KMS-11 (cell line): ENCODE measurements at regions not wholly inside any gene's neighbourhood (a gene's known extent, or its start where the extent isn't known, plus 50 kb on each side); places are given as distances from the start of the nearest gene placed in this dataset.

Experiments used
- H2AFZ ChIP-seq: fragments of 200-600 bp; sonication (generic); 2 replicates; pipeline ENCODE4 v1.6.1; 2016; ENCODE audit warnings: antibody characterized with exemption, mixed run types, low read depth
- H3K27ac ChIP-seq: fragments of 200-600 bp; sonication (generic); 2 replicates; pipeline ENCODE4 v1.6.1; 2016; ENCODE audit warnings: mild to moderate bottlenecking, mixed run types
- H3K27me3 ChIP-seq: fragments of 200-600 bp; sonication (generic); 2 replicates; pipeline ENCODE4 v1.6.1; 2017; ENCODE audit warnings: mild to moderate bottlenecking, low read depth, mixed run types, moderate library complexity; ENCODE audit not compliant: insufficient read depth
- H3K36me3 ChIP-seq: fragments of 200-600 bp; sonication (generic); 2 replicates; pipeline ENCODE4 v1.6.1; 2017; ENCODE audit warnings: mild to moderate bottlenecking, mixed run types; ENCODE audit not compliant: insufficient read depth
- H3K4me1 ChIP-seq: fragments of 200-600 bp; sonication (generic); 2 replicates; pipeline ENCODE4 v1.6.1; 2016; ENCODE audit warnings: mild to moderate bottlenecking, low read depth, mixed run types; ENCODE audit not compliant: poor library complexity, severe bottlenecking
- H3K4me2 ChIP-seq: fragments of 200-600 bp; sonication (generic); 2 replicates; pipeline ENCODE4 v1.7.0; 2016; ENCODE audit warnings: mild to moderate bottlenecking, mixed run types
- H3K4me3 ChIP-seq: fragments of 200-600 bp; sonication (generic); IDR thresholded peaks from 2 replicates; pipeline ENCODE4 v1.6.1; 2017; ENCODE audit warnings: low read depth, low read length, mixed read lengths; ENCODE audit not compliant: insufficient read depth
- H3K79me2 ChIP-seq: fragments of 200-600 bp; sonication (generic); 2 replicates; pipeline ENCODE4 v1.6.1; 2016; ENCODE audit warnings: low read depth, mixed run types; ENCODE audit not compliant: insufficient read depth
- H3K9ac ChIP-seq: fragments of 200-600 bp; sonication (generic); 2 replicates; pipeline ENCODE4 v1.6.1; 2016; ENCODE audit warnings: mild to moderate bottlenecking, mixed run types
- H4K20me1 ChIP-seq: fragments of 200-600 bp; sonication (generic); 2 replicates; pipeline ENCODE4 v1.6.1; 2016; ENCODE audit warnings: mild to moderate bottlenecking, mixed run types; ENCODE audit not compliant: insufficient read depth
- TF ChIP-seq, protein P1 (sequence below): fragments of 200-600 bp; sonication (generic); conservative IDR thresholded peaks from 2 replicates; pipeline ENCODE4 v1.6.1; 2017; ENCODE audit warnings: low read depth, mild to moderate bottlenecking, antibody characterized with exemption, low read length, moderate library complexity, mixed read lengths

DNA sequence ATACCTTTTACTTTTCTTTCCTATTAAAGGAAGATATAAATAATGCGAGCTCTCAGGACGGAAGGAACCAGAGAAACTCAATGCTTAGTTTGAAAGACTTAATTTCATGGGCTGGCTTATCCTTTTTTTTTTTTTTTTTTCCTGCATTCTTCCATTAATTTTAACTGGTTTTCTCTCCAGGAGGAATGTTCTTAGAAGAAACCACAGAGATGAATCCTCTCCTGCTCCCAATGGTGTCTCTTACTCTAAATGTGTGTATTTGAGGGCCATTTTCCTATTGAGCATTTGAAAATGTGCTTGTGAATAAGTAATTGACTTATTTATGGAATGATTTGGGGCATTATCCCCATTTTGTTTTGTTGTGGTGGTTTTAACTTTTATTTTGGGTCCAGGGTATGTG is 494.9 kb downstream of the FOXO1 start:
- Histone ChIP-seq H3K9ac (no peak overlapping the region), H3K4me3 (no peak overlapping the region), H3K4me2 (no peak overlapping the region), H3K27ac (no peak overlapping the region), H3K27me3 (no peaks in the 10 kb centered on the region), H2AFZ (no peak overlapping the region), H3K4me1 (no peaks in the 10 kb centered on the region), H3K79me2 (no peaks in the 10 kb centered on the region), H3K36me3 (no peaks in the 10 kb centered on the region), H4K20me1 (no peaks in the 10 kb centered on the region)
- TF ChIP-seq, protein P1, sequence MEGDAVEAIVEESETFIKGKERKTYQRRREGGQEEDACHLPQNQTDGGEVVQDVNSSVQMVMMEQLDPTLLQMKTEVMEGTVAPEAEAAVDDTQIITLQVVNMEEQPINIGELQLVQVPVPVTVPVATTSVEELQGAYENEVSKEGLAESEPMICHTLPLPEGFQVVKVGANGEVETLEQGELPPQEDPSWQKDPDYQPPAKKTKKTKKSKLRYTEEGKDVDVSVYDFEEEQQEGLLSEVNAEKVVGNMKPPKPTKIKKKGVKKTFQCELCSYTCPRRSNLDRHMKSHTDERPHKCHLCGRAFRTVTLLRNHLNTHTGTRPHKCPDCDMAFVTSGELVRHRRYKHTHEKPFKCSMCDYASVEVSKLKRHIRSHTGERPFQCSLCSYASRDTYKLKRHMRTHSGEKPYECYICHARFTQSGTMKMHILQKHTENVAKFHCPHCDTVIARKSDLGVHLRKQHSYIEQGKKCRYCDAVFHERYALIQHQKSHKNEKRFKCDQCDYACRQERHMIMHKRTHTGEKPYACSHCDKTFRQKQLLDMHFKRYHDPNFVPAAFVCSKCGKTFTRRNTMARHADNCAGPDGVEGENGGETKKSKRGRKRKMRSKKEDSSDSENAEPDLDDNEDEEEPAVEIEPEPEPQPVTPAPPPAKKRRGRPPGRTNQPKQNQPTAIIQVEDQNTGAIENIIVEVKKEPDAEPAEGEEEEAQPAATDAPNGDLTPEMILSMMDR = no peak

DNA sequence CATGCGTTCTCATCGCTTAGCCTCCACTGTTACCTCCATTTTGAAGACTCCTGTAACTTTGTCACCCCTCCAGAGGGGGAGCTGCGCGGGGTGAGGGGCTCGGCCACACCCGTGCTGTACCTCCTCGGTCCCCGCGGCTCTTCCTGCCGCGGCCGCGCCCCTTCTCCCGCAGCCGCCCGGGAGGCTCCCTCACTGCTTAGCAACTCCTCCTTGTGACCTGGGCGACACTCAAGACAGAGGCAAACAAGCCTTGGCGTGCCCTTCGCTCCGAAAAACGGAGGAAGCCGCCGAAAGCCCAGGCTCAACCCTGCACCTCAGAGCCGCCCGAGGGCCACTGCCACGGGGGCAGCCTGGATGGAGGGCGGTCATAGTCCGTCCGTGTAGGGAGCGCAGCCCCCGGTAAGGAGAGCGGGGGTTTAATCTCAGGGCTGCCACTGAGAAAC is 494.3 kb downstream of the FOXO1 start:
- Histone ChIP-seq H3K4me1 (no peaks in the 10 kb centered on the region), H3K4me2 (no peak overlapping the region), H3K9ac (no peak overlapping the region), H3K36me3 (no peaks in the 10 kb centered on the region), H3K79me2 (no peaks in the 10 kb centered on the region), H3K27ac (no peak overlapping the region), H3K27me3 (no peaks in the 10 kb centered on the region), H2AFZ (no peak overlapping the region), H3K4me3 (no peak overlapping the region), H4K20me1 (no peaks in the 10 kb centered on the region)
- TF ChIP-seq, protein P1 = no peak

- no peaks in the 10 kb centered on the region for H3K79me2 ChIP-seq
- no peak overlapping the region for H2AFZ ChIP-seq
- H3K27ac ChIP-seq = no peak overlapping the region
- no peaks in the 10 kb centered on the region for H3K4me1 ChIP-seq
- TF ChIP-seq, protein P1 = no peak
- no peaks in the 10 kb centered on the region for H3K36me3 ChIP-seq
- no peak overlapping the region for H3K9ac ChIP-seq
- no peaks in the 10 kb centered on the region for H3K27me3 ChIP-seq
- H3K4me2 ChIP-seq = no peak overlapping the region
- H4K20me1 ChIP-seq = no peaks in the 10 kb centered on the region
- no peak overlapping the region for H3K4me3 ChIP-seq
Measured at GRCh38 chr13:40172878-40173277, 493.6 kb downstream of the FOXO1 start.

GRCh38 chr13:40175639-40176038 is 490.8 kb downstream of the FOXO1 start:
- no peak overlapping the region for H3K4me2 ChIP-seq

More at GRCh38 chr13:40175639-40176038, 490.8 kb downstream of the FOXO1 start:
- H2AFZ ChIP-seq = no peak overlapping the region
- no peak overlapping the region for H3K4me3 ChIP-seq
- no peaks in the 10 kb centered on the region for H4K20me1 ChIP-seq
- no peak overlapping the region for H3K9ac ChIP-seq
- no peaks in the 10 kb centered on the region for H3K27me3 ChIP-seq
- H3K4me1 ChIP-seq = no peaks in the 10 kb centered on the region
- TF ChIP-seq, protein P1 = no peak
- no peaks in the 10 kb centered on the region for H3K79me2 ChIP-seq
- no peaks in the 10 kb centered on the region for H3K36me3 ChIP-seq
- H3K27ac ChIP-seq = no peak overlapping the region
